Activated CD4-positive, alpha-beta T cell treated with anti-CD3 and anti-CD28 coated beads, Interleukin-2, amount 50 U/mL, for 48 hours (primary cell): ENCODE measurements at regions not wholly inside any gene's neighbourhood (a gene's known extent, or its start where the extent isn't known, plus 50 kb on each side); places are given as distances from the start of the nearest gene placed in this dataset.

Experiments
- DNase-seq, 2 experiments: peaks; one replicate each; pipeline ENCODE4 v3.0.0-alpha.2; 2020

GRCh38 chr7:25759286-25759685 is 392.7 kb upstream of the NFE2L3 start:
- DNase-seq: no peak

GRCh38 chr7:25759748-25760147 is 392.2 kb upstream of the NFE2L3 start:
- DNase-seq: no peak

DNA sequence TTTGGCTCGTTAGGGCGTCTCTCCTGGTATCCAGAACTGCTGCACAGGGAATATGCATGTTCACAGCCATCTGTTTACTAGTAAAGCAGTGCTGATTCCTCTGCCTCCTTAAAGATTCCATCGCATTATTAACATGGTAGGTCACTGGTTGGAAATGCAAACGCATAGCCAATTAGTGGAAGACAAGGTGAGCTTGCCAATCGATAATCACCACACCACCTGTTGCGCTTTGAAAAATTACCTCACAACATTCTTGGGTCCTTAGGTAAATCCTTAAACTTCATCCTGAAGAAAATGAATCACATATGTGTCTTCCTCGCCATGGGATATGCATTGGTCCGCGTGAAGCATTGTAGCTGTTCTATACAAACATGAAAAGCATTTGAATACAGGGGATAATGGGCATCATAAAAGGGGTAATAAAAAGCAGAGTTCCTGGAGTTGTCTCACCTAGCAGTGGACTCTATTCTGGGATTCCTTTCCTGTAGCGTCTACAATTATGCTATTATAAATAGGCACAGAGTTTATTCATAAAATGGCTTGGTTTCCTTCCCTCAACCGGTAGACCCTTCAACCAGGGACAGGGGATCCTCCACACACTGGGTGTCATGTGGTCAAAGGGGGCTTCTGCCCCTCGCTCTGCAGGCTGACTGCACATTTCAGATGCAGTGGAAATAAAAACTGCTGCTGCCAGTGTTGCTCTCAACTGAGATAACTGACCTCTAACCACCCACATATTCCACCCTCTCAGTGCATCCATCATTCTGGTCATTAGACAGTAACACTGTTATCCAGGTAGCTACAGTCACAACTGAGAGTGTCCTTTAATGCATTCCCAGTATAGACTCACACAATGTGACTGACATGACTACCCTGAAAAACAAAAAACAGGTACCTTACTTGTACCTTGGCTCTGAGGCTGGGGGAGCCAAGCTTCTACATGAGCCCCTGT is 389.2 kb upstream of the NFE2L3 start:
- no peak for DNase-seq

GRCh38 chr7:25763463-25763860 is 388.5 kb upstream of the NFE2L3 start:
- DNase-seq: no peak

DNA sequence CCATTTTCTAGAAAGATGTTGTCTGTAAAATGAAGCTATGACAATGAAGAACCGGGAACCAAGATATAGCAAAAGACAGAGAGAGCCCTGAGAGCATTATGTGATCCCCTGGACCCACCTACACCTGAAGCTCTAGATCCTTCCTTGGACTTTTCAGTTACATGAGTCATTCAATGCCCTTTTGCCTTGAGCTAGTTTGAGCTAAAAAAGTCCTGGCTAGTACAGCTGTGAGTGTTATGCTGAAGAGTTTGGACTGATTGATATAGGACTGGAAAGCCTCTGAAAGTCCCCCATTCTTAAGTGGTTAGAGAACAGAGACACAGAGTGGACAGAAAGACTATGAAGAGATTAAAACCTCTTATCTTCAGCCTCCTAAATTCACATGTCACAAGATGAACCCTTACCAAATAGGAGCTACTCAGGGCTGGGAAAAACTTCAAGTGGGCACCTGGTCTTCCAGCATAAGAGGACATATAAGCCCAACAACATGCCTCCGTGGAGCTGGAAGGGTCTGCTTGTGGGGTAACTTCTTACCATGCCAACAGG is 386.8 kb upstream of the NFE2L3 start:
- DNase-seq: no peak

- no peak for DNase-seq
Observed at GRCh38 chr7:25770235-25770634, 381.8 kb upstream of the NFE2L3 start.

DNA sequence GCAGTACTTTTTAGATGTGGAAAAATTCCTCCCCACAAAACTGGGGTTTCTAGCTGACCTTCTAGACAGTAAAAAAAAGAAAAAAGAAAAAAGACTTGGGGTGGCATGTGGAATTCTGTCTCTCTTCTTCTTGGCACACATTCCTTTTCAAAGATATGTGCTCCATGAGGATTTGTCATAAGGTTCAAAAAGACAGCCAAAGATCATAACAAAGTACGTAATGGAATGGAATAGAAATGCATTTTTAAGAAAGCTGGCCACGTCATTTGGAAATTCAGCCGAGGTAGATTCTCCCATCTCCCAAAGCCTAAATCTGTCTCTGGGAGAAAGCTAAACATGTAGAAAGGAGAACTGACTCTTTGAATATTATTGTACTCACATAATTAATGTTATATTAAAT is 381.3 kb upstream of the NFE2L3 start:
- DNase-seq: no peak

DNA sequence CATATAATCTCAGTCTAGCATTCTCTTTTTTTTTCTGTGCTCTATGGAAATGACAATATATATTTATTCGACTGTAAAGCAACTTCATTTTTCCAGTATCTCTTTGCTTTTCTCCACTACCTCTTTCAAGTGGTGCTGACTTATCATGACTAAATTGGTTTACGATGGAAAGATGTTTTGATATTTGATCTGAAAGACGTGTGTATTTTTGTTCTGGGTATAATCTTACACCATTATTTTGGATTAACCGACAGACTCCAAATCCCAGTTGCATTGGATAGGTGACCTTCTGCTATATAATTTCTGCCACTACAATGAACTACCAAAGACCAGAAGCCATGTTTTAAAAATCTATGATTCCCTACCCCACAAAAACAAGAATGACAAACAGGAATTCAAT is 380.5 kb upstream of the NFE2L3 start:
- no peak for DNase-seq

GRCh38 chr7:25772802-25773201 is 379.2 kb upstream of the NFE2L3 start:
- DNase-seq: no peak

DNA sequence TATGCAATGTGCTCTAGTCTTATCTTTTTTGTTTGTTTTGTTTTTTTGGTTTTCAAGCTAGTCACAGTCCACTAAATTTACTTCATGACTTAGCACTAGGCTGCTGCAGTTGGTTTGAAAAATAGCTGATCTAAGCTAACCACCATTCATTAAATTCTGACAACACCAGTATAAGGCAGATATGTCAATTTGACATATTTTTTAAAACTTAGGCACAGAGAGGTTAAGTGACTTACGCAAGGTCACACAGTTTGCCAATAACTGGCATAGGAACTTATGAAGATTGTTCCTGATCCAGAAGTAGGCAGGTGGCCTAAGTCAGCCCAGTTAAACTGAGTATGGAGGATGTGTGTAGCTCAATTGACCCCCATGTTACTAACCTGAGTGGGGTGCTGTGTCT is 377.3 kb upstream of the NFE2L3 start:
- no peak for DNase-seq

GRCh38 chr7:25775570-25775969 is 376.4 kb upstream of the NFE2L3 start:
- no peak for DNase-seq

DNA sequence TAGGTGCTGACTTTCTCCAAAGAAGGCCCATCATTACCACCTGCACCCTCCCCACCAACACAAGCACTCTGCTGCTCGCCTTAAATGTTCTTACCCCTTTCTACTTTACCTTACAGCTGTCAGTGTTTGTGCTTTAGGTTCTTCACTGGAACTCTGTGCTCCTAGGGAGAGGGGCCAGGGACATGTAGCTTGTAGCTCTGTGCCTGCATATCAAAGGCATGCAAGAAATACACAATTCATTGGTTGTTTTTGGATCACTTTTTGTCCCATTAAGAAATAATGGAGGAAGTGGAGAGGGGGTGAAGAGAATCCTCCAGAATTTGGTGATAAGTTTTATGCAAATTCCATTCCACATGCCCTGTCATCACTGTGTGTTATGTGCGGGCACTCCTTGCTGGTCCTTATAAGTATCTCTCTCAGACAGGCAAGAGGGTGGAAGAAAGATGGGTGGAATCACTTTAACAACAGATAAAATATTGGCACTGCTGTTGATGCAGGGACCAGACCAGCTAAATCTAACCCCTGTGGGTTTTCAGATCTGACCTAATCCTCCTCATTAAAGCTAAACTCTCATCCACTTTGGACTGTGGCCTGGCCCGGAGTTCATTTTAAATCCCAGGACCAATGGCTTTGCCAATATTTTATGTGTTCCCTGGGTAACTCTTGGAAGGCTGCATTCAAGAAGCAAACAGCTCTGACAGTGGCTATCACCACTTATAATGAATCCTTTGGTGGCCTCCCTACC is 375.8 kb upstream of the NFE2L3 start:
- DNase-seq: no peak

- no peak for DNase-seq
Observed at GRCh38 chr7:25776744-25777123, 375.3 kb upstream of the NFE2L3 start.

- no peak for DNase-seq
Observed at GRCh38 chr7:25777969-25778708, 373.9 kb upstream of the NFE2L3 start.

DNA sequence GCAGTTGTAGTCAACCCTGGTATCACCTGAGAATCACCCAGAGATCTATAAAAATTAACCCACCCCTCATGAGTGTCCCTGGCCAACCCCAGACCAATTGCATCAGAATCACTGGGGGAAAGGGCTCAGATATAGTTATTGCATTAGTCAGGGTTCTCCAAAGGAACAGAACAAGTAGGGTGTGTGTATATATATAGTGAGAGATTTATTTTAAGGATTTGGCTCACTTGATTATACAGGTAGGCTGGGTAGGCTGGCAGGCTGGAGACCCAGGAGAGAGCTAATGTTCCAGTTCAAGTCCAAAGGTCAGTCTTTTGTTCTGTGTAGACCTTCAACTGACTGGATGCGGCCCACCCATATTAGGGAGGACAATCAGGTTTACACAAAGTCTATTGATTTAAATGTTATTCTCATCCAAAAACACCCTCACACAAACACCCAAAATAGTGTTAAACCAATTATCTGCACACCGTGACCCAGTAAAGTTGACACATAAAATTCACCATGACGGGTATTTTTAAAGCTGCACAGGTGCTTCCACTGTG is 372.9 kb upstream of the NFE2L3 start:
- DNase-seq: no peak

GRCh38 chr7:25780904-25781303 is 371.1 kb upstream of the NFE2L3 start:
- no peak for DNase-seq

GRCh38 chr7:25781704-25782103 is 370.3 kb upstream of the NFE2L3 start:
- DNase-seq: no peak

GRCh38 chr7:25786936-25787335 is 365.1 kb upstream of the NFE2L3 start:
- no peak for DNase-seq

GRCh38 chr7:25787336-25787735 is 364.7 kb upstream of the NFE2L3 start:
- no peak for DNase-seq

- DNase-seq: no peak
Observed at GRCh38 chr7:25788371-25788770, 363.6 kb upstream of the NFE2L3 start.

- no peak for DNase-seq
Observed at GRCh38 chr7:25788961-25789620, 362.9 kb upstream of the NFE2L3 start.
